HG02571 (cell line): ENCODE measurements at regions not wholly inside any gene's neighbourhood (a gene's known extent, or its start where the extent isn't known, plus 50 kb on each side); places are given as distances from the start of the nearest gene placed in this dataset.
A peak's percentile ranks its signal among the peaks of the same experiment; 100 is the strongest.

Source experiments
- ATAC-seq: cut with Tn5 transposase; IDR thresholded peaks from one replicate; pipeline ENCODE4 v1.9.1; 2021; ENCODE audit warnings: mild to moderate bottlenecking, moderate library complexity; ENCODE audit not compliant: unreplicated experiment

DNA sequence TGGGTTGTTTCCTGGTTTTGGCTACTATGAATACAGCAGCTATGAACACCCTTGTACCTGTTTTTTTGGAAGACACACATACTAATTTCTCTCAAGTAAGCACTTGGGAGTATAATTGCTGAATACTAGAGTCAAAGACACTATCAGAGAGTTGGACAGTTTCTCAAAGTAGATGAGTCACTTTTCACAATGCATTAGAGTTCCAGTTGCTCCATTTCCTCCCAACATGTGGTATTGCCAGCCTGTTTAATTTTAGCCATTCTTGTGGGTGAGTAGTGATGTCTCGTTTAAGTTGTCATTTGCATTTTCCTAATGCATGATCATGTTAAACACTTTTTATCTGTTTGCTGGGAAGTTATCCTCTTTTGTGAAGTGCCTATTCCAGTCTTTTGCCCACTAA lies 81.6 kb upstream of the GDNF start:
- ATAC-seq = no peak

- ATAC-seq = no peak
Observed at GRCh38 chr5:37918424-37918823, 78.6 kb upstream of the GDNF start.

DNA sequence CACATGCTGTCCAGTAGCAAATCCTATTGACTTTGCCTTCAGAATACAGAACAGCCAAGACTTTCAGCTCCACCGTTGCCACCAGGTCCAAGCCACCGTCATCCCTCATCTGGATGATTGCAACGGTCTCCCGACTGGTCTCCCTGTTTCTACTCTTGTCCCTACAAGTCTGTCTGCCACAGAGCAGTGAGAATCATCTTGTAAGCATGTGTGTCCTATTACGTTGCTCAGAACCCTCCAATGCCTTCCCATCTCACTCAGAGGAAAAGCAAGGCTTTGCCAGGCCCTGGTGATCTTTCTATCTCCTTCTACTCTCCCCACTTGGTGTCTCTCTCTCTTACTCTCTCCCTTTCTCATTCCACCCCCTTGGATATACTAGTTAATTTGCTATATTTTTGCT lies 76.7 kb upstream of the GDNF start:
- no peak for ATAC-seq

GRCh38 chr5:37915097-37915736 lies 75.4 kb upstream of the GDNF start:
- peak; percentile 91 for ATAC-seq

DNA sequence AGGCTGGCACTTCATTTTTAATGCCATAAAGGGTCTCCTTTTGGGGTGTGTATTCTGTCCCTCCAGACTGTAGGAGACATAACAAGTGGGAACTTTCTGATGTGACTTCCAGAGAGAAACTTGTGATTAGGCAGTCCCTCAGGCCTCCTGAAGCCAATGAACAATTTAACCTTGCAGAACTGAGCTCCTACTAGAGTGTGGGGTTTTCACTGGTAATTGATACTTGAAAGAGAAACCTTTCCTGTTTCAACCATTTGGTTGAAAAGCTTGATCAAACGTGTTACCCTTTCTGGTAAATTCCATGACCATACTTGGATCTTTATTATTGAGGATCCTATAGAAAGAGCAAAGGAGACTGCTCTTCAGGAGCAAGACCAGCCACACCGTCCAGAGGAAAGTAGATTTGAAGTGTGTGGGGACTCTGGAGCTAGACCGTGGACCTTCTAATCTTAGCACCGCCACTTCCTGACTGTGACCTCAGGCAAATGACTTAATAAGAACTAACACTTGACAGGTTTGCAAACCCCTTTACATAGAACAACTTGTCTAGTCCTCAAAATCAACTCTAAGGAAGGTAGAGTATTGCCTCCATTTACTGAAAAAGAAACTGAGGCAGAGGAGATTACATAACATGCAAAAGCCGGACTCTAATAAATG lies 69.9 kb upstream of the GDNF start:
- peak; percentile 67 for ATAC-seq

GRCh38 chr5:37906416-37906815 lies 66.6 kb upstream of the GDNF start:
- ATAC-seq = no peak

DNA sequence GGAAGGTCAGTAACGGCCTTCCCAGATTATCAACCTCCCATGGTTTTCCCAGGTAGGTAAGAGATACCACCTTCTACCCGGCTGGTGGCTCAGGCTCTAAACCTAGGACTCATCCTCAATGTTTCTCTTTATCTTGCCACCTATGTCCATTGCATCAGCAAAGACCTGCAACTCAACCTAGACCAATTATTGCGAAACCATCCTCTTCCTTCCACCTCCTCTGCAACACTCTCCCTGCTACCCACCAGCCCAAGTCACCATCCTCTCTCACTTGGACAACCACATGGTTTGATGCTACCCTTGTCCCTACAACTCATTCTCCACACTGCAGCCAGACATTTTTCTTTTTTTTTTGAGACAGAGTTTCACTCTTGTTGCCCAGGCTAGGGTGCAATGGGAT lies 65.4 kb upstream of the GDNF start:
- no peak for ATAC-seq

DNA sequence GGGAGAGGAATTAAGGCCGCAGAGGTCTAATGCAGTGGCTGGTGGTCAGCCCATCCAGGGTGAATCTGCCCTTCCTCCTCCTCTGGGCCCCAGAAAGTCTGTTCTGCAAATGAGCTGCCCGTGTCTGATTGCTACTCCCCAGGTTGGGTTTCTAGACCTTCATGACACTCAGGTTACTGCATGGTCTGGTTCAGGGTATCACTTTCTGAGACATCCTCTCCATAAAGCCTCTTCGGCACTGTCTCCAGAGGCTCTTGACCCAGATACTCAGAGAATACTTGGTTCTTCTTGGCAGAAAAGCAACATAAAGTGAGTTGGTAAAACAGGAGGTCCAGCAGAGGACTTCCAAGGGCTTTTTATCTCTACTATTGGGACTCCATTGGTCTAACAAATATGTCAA lies 62.5 kb upstream of the GDNF start:
- no peak for ATAC-seq

DNA sequence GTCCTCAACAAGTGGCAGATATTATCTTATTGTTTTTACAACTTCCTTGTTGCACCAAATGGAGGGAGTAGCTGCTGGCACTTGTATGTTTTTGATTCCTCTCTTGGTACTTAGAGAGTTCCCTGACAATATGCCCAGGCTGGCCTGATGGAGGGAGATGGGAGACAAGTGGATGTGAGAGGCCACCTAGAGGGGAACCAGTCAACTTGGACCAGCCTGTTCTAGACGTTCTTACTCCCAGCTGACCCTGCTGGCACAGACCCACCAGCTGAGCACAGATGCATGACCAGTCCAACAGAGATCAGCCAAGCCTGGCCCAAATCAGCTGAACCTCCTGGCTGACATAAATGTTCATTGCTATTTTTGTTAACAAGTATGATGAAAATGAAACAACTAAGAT lies 60.9 kb upstream of the GDNF start:
- no peak for ATAC-seq

DNA sequence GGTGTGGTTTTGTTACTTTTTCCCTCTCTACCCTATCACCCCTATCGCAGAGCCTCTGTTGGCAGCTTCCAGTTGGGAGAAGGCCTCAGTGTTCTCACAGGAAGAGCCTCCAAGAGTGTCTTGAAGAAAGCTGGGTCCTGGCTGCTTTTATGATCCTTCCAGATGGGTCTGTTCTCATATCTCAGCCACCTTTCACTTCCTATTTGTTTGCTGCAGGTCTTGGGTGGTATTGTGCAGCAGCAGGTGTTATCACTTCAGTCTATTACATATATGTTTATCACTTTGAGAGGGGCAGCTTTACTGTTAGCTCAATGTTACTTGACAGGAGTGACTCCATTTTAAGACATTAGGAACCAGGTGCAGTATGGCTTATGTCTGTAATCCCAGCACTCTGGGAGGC lies 59.2 kb upstream of the GDNF start:
- no peak for ATAC-seq

DNA sequence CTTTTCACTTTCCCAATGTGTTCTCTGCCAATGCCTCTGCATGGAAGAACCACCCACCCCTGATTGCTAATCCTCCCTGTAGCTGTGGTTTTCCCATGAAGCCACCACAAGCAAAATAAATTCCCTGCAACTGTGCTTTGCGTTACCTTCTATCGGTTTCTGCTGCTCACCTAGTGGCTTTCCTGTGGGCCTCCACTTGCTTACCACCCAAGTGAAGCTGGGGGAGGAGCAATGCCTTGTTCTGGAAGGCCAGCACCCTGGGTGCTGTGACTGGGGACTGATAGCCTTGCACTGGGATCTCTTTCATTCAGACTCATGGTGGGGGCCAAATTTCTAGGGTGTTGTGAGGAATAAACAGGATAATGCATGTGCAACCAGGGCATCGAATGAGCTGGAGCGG lies 56.3 kb upstream of the GDNF start:
- ATAC-seq = no peak

- ATAC-seq = no peak
Observed at GRCh38 chr5:37893434-37894134, 53.7 kb upstream of the GDNF start.

DNA sequence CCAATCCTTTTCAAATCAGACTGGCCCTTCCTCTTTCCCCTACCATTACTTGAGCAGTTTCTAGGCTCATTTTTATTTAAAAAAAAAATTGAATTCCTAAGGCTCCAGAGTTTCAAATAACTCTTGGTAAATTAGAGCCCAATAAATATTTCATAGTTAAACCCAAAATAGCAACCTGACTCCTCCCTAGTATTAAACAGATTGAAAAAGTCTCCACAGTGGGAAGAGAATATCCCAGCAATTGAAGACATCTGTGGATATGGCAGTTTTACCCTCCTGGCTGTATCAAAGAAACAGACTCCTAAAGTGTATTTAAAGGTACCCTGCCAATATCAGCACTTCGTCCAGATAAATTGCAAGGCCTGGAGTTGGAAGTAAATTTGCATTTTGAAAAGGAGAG lies 52.7 kb upstream of the GDNF start:
- no peak for ATAC-seq

DNA sequence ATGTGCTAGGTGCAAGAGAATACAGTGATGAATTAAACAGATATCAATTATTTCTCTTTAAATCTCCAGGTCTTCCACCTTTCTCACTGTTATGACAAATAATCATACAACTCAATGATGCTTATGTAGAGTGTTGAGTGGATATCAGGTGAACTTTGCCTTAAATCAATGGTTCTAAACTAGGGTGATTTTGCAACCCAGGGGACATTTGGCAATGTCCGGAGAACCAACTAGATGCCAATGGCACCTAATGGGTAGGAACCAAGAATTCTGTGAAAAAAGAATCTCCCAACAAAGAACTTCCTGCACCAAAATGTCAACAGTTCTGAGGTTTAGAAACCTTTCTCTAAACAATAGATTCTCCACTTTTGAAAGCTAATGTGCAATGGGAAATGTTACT lies 52.0 kb upstream of the GDNF start:
- ATAC-seq = no peak

DNA sequence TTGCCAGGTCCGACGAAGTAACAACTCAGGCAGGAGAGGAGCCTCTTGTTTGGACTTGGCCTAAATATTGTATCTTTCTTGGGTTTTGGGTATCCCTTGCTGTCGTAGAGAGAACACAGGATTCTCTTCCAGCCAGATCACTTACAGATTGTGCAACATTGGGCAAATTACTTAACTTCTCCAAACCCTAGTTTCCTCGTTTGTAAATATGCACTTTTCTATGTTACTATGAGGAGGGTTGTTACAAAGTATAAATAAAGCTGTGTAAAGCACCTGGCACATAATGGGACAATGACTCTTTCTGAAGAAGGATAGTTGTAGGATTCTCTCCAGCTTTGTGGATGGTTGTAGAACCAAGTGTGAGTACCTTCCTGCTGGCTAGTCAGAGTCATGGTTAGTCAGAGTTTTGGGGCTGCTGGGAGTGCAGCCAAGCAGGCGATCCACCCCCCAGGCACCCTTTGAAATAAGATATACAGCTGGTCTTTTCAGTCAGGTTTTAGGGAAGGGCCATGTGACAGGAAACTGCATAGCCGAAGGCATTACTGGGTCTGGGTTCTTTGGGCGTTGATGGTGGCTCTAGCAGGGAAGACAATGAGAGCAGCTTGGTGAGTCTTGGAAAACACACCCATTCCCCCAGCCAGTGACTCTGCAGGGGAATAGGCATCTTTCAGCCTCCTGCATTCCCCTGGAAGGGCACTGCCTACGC lies 49.9 kb upstream of the GDNF start:
- no peak for ATAC-seq
